ENCODE measurements at regions not wholly inside any gene's neighbourhood (a gene's known extent, or its start where the extent isn't known, plus 50 kb on each side); places are given as distances from the start of the nearest gene placed in this dataset.

DNA sequence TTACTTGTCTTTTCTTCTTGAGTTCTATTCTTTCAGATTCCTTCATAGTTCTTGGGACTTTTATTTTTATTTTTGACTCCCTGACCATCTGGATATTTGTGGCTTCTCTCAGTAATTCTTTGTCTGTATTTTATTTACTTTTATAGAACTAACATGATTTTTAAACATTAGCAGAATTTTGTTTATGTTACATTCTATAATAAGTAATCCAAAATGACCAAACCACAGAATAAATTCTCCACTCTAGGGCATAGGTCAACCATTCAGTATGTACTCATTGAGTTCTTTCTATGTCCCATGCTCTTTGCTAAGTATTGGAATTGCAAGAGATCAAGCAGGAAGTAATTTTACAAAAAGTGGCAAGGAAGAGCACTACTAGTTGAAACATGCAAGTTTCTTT lies 969.0 kb downstream of the TTLL7 start:
- TF ChIP-seq, protein P1, sequence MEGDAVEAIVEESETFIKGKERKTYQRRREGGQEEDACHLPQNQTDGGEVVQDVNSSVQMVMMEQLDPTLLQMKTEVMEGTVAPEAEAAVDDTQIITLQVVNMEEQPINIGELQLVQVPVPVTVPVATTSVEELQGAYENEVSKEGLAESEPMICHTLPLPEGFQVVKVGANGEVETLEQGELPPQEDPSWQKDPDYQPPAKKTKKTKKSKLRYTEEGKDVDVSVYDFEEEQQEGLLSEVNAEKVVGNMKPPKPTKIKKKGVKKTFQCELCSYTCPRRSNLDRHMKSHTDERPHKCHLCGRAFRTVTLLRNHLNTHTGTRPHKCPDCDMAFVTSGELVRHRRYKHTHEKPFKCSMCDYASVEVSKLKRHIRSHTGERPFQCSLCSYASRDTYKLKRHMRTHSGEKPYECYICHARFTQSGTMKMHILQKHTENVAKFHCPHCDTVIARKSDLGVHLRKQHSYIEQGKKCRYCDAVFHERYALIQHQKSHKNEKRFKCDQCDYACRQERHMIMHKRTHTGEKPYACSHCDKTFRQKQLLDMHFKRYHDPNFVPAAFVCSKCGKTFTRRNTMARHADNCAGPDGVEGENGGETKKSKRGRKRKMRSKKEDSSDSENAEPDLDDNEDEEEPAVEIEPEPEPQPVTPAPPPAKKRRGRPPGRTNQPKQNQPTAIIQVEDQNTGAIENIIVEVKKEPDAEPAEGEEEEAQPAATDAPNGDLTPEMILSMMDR (conservative IDR thresholded peaks at IDR 0.05; ENCODE audit: low read depth, low read length), result no peak
- TF ChIP-seq EZH2 (IDR thresholded peaks at IDR 0.05; ENCODE audit: borderline replicate concordance, low read depth, low read length, poor library complexity, severe bottlenecking), result no peak
- Histone ChIP-seq H3K4me3 (ENCODE audit: low read depth, low read length, poor library complexity, severe bottlenecking) (no peak overlapping the region), H3K4me1 (ENCODE audit: insufficient read depth, low read length, poor library complexity, severe bottlenecking) (no peaks in the 10 kb centered on the region), H3K9me3 (ENCODE audit: low read depth, low read length, poor library complexity, severe bottlenecking) (no peaks in the 10 kb centered on the region), H3K36me3 (ENCODE audit: insufficient read depth, low read length, poor library complexity, severe bottlenecking) (no peaks in the 10 kb centered on the region), H3K27me3 (replicated peaks; ENCODE audit: insufficient read depth, low read depth, low read length, poor library complexity) (no peaks in the 10 kb centered on the region), H3K27ac (ENCODE audit: low read depth, low read length, poor library complexity, severe bottlenecking) (no peak overlapping the region)
- intact Hi-C loops (cut with micrococcal nuclease; ENCODE audit: unreplicated experiment), result no loop called here
- no TSS peak for BruUV-seq (replicated peaks)
- POLR2A ChIA-PET (ENCODE audit: low non-redundant PET), result no interaction called here
- no peak for DNase-seq (ENCODE audit: low spot score)
- CTCF ChIA-PET, result no interaction called here

DNA sequence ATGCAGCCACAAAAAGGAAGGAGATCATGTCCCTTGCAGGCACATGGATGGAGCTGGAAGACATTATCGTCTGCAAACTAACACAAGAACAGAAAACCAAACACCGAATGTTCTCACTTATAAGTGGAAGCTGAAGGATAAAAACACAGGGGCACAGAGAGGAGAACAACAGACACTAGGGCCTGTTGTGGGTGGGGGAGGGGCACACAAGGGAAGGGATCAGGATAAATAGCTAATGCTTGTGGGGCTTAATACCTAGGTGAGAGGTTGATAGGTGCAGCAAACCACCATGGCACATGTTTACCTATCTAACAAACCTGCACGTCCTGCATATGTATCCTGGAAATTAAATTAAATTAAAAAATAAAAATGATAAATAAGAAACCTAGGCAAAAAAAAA lies 969.9 kb downstream of the TTLL7 start:
- no TSS peak for BruUV-seq (replicated peaks)
- ChIA-PET POLR2A (ENCODE audit: low non-redundant PET) (no interaction called here), CTCF (no interaction called here)
- Histone ChIP-seq H3K36me3 (ENCODE audit: insufficient read depth, low read length, poor library complexity, severe bottlenecking) (no peaks in the 10 kb centered on the region), H3K4me1 (ENCODE audit: insufficient read depth, low read length, poor library complexity, severe bottlenecking) (no peaks in the 10 kb centered on the region), H3K9me3 (ENCODE audit: low read depth, low read length, poor library complexity, severe bottlenecking) (no peaks in the 10 kb centered on the region), H3K27ac (ENCODE audit: low read depth, low read length, poor library complexity, severe bottlenecking) (no peak overlapping the region), H3K27me3 (replicated peaks; ENCODE audit: insufficient read depth, low read depth, low read length, poor library complexity) (no peaks in the 10 kb centered on the region), H3K4me3 (ENCODE audit: low read depth, low read length, poor library complexity, severe bottlenecking) (no peak overlapping the region)
- DNase-seq (ENCODE audit: low spot score), result no peak
- intact Hi-C loops (cut with micrococcal nuclease; ENCODE audit: unreplicated experiment), result no loop called here
- TF ChIP-seq EZH2 (IDR thresholded peaks at IDR 0.05; ENCODE audit: borderline replicate concordance, low read depth, low read length, poor library complexity, severe bottlenecking), result no peak
- TF ChIP-seq, protein P1 (conservative IDR thresholded peaks at IDR 0.05; ENCODE audit: low read depth, low read length), result no peak

DNA sequence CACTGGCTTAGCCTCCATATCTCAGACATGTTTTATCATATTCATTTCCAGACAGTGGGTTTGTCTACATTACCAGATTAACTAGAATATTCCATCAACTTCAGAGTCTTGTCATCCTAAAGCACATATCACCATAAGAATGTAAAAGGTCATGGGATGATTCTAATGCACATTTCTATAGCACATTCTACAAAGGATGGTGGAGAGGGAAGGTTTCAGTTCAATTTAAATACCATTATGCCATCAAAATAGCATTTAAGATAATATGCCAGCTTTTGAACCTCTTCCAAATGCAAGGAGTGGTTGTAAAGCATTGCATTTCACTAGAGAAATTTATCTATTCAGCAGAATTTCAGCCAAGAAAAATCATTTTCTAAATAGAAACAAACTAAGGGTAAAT lies 970.5 kb downstream of the TTLL7 start:
- ChIA-PET POLR2A (ENCODE audit: low non-redundant PET) (no interaction called here), CTCF (no interaction called here)
- no peaks in the 10 kb centered on the region for H3K36me3 ChIP-seq (ENCODE audit: insufficient read depth, low read length, poor library complexity, severe bottlenecking)
- no peak overlapping the region for H3K27ac ChIP-seq (ENCODE audit: low read depth, low read length, poor library complexity, severe bottlenecking)
- no peaks in the 10 kb centered on the region for H3K4me1 ChIP-seq (ENCODE audit: insufficient read depth, low read length, poor library complexity, severe bottlenecking)
- no peaks in the 10 kb centered on the region for H3K27me3 ChIP-seq (replicated peaks; ENCODE audit: insufficient read depth, low read depth, low read length, poor library complexity)
- no peak overlapping the region for H3K4me3 ChIP-seq (ENCODE audit: low read depth, low read length, poor library complexity, severe bottlenecking)
- TF ChIP-seq, protein P1 (conservative IDR thresholded peaks at IDR 0.05; ENCODE audit: low read depth, low read length), result no peak
- TF ChIP-seq EZH2 (IDR thresholded peaks at IDR 0.05; ENCODE audit: borderline replicate concordance, low read depth, low read length, poor library complexity, severe bottlenecking), result no peak
- no TSS peak for BruUV-seq (replicated peaks)
- H3K9me3 ChIP-seq (ENCODE audit: low read depth, low read length, poor library complexity, severe bottlenecking), result no peaks in the 10 kb centered on the region
- intact Hi-C loops (cut with micrococcal nuclease; ENCODE audit: unreplicated experiment), result no loop called here
- DNase-seq (ENCODE audit: low spot score), result no peak

Measured in A673 (cell line).